Putamen (tissue), 1 donor: ENCODE measurements at regions not wholly inside any gene's neighbourhood (a gene's known extent, or its start where the extent isn't known, plus 50 kb on each side); places are given as distances from the start of the nearest gene placed in this dataset.

Experiments used
- DNase-seq: peaks from one replicate; pipeline ENCODE4 v3.0.0-alpha.2; 2016; ENCODE audit warnings: low spot score

- DNase-seq, result no peak
Observed at GRCh38 chr1:173422456-173422976, 54.6 kb upstream of the PRDX6 start.

GRCh38 chr1:173423291-173423690 is 53.8 kb upstream of the PRDX6 start:
- no peak for DNase-seq

GRCh38 chr1:173424143-173424542 is 53.0 kb upstream of the PRDX6 start:
- DNase-seq, result no peak

- DNase-seq, result no peak
Observed at GRCh38 chr1:173424782-173425407, 52.2 kb upstream of the PRDX6 start.

- no peak for DNase-seq
Observed at GRCh38 chr1:173426057-173426456, 51.1 kb upstream of the PRDX6 start.

- DNase-seq, result no peak
Observed at GRCh38 chr1:173427146-173428054, 49.7 kb upstream of the PRDX6 start.
